ENCODE measurements at regions not wholly inside any gene's neighbourhood (a gene's known extent, or its start where the extent isn't known, plus 50 kb on each side); places are given as distances from the start of the nearest gene placed in this dataset.

DNA sequence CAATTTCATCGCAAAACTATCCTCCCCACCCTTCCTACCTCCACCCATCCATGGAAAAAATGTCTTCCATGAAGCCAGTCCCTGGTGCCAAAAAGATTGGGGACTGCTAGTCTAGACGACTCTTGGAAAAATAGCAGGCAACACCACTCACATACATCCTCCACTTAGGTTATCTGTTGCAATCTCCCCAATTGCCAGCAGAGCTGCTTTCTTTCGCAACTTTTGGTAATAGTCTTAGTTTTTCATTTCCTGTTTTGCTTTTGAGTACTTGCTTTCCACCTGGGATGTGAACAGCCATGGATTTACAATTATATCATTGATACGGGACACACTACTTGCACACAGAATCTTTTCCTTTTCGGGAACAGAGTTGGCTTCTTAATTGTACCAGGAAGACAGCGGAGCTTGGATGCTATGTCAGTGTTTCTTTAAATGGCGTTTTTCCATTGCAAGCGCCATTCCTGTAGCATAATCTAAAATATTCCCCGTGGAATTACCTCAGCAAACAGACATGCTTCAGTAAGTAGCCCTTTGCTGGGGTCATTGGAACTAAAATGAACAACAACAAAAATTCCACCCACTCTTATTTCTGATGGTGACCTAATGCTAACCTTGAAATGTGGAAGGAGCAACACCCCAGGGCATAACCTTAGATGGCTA lies 183.3 kb upstream of the ADGRL2 start:
- TF ChIP-seq CTCF (IDR thresholded peaks at IDR 0.05) (no peak), POLR2AphosphoS5 (IDR thresholded peaks at IDR 0.05) (no peak)

All from breast epithelium (tissue), 3 donors.